Left lung (tissue), 4 donors: ENCODE measurements at regions not wholly inside any gene's neighbourhood (a gene's known extent, or its start where the extent isn't known, plus 50 kb on each side); places are given as distances from the start of the nearest gene placed in this dataset.

Source experiments
- ATAC-seq: fragments of 200-7000 bp; cut with Tn5 transposase; one replicate; pipeline ENCODE4 v1.9.1; 2020; ENCODE audit warnings: moderate library complexity
- DNase-seq, 4 donors: peaks; one replicate each; pipeline ENCODE4 v3.0.0-alpha.2; 2013 to 2020
- H3K27ac ChIP-seq, 2 donors: fragments of 200-600 bp; sonication (generic) in 1 of 2; one replicate each; pipeline versions ENCODE4 v1.5.0 to v1.8.0; 2020 to 2021
- H3K27me3 ChIP-seq, 2 donors: fragments of 200-600 bp; sonication (generic) in 1 of 2; one replicate each; pipeline versions ENCODE4 v1.5.0 to v1.8.0; 2020 to 2021
- H3K36me3 ChIP-seq, 2 donors: fragments of 200-600 bp; sonication (generic) in 1 of 2; one replicate each; pipeline versions ENCODE4 v1.5.0 to v1.8.0; 2020 to 2021
- H3K4me1 ChIP-seq, 2 donors: fragments of 200-600 bp; one replicate each; pipeline ENCODE4 v1.8.0; 2021
- H3K4me3 ChIP-seq, 2 donors: fragments of 200-600 bp; sonication (generic) in 1 of 2; one replicate each; pipeline versions ENCODE4 v1.5.0 to v1.8.0; 2020 to 2021; ENCODE audit warnings: mild to moderate bottlenecking in 1 of 2
- H3K9me3 ChIP-seq, 2 donors: fragments of 200-600 bp; sonication (generic) in 1 of 2; one replicate each; pipeline versions ENCODE4 v1.5.0 to v1.8.0; 2020 to 2021
- CTCF ChIP-seq, 2 donors: fragments of 200-600 bp; sonication (generic) in 1 of 2; IDR thresholded peaks; one replicate each; pipeline versions ENCODE4 v1.5.0 to v1.8.0; 2021; ENCODE audit warnings: antibody characterized with exemption in 2 of 2
- intact Hi-C, 2 donors: fragments of 100-400 bp; cut with DNase I; formaldehyde crosslinking; loops; one replicate each; pipeline versions ENCODE4 v1.11.2 to v1.14.2; 2022
- donor health status: DM: no; HTN: yes; CAD: no.
- donor health status: DM: no; HTN: no; CAD: no.

- no peak for TF ChIP-seq CTCF (IDR thresholded peaks at IDR 0.05)
- no peaks in the 10 kb centered on the region for H3K27me3 ChIP-seq
- intact Hi-C loops = no loop called here
- DNase-seq = peak in 1 of 4 donors; percentile 17
- no peak overlapping the region for H3K27ac ChIP-seq
- H3K4me3 ChIP-seq = no peak overlapping the region
- ATAC-seq = no peak
- no peaks in the 10 kb centered on the region for H3K4me1 ChIP-seq
- no peaks in the 10 kb centered on the region for H3K36me3 ChIP-seq
- H3K9me3 ChIP-seq = peaks cover 0 to 19% of the 10 kb centered on the region in 2 donors
Measured at GRCh38 chr3:78483090-78483489, 1284.7 kb downstream of the ROBO1 start.

GRCh38 chr3:78494851-78495250 lies 1272.9 kb downstream of the ROBO1 start:
- TF ChIP-seq CTCF (IDR thresholded peaks at IDR 0.05) = no peak
- H3K4me1 ChIP-seq = peaks cover 0 to 6% of the 10 kb centered on the region in 2 donors
- peak in 2 of 4 donors; percentile 79 to 81 for DNase-seq
- H3K4me3 ChIP-seq = no peak overlapping the region
- H3K36me3 ChIP-seq = no peaks in the 10 kb centered on the region
- no peak for ATAC-seq
- no peaks in the 10 kb centered on the region for H3K27me3 ChIP-seq
- no peak overlapping the region for H3K27ac ChIP-seq
- H3K9me3 ChIP-seq = peaks cover 0 to 2% of the 10 kb centered on the region in 2 donors
- intact Hi-C loops = no loop called here

- intact Hi-C loops = no loop called here
- Histone ChIP-seq H3K4me3 (no peak overlapping the region), H3K9me3 (peaks cover 0 to 2% of the 10 kb centered on the region in 2 donors), H3K36me3 (no peaks in the 10 kb centered on the region), H3K27me3 (no peaks in the 10 kb centered on the region), H3K27ac (no peak overlapping the region), H3K4me1 (peaks cover 0 to 6% of the 10 kb centered on the region in 2 donors)
- no peak for TF ChIP-seq CTCF (IDR thresholded peaks at IDR 0.05)
- DNase-seq = no peak
- ATAC-seq = no peak
Measured at GRCh38 chr3:78495301-78495700, 1272.5 kb downstream of the ROBO1 start.

GRCh38 chr3:78496501-78496900 lies 1271.3 kb downstream of the ROBO1 start:
- Histone ChIP-seq H3K9me3 (no peaks in the 10 kb centered on the region), H3K4me3 (no peak overlapping the region), H3K4me1 (peaks cover 0 to 6% of the 10 kb centered on the region in 2 donors), H3K27ac (no peak overlapping the region), H3K36me3 (no peaks in the 10 kb centered on the region), H3K27me3 (no peaks in the 10 kb centered on the region)
- DNase-seq (peak in 1 of 4 donors; percentile 21), ATAC-seq (no peak)
- intact Hi-C loops = no loop called here
- TF ChIP-seq CTCF (IDR thresholded peaks at IDR 0.05) = no peak

GRCh38 chr3:78497021-78497420 lies 1270.8 kb downstream of the ROBO1 start:
- Histone ChIP-seq H3K27ac (no peak overlapping the region), H3K36me3 (no peaks in the 10 kb centered on the region), H3K4me3 (no peak overlapping the region), H3K9me3 (no peaks in the 10 kb centered on the region), H3K4me1 (peaks cover 0 to 6% of the 10 kb centered on the region in 2 donors), H3K27me3 (no peaks in the 10 kb centered on the region)
- peak; percentile 71 for ATAC-seq
- intact Hi-C loops = no loop called here
- peak in 2 of 4 donors; percentile 75 to 78 for DNase-seq
- no peak for TF ChIP-seq CTCF (IDR thresholded peaks at IDR 0.05)
